Activated CD8-positive, alpha-beta memory T cell treated with anti-CD3 and anti-CD28 coated beads for 24 hours (primary cell): ENCODE measurements at regions not wholly inside any gene's neighbourhood (a gene's known extent, or its start where the extent isn't known, plus 50 kb on each side); places are given as distances from the start of the nearest gene placed in this dataset.
A peak's percentile ranks its signal among the peaks of the same experiment; 100 is the strongest.
"Not testable (repeated sequence)": the region's sequence is repeated elsewhere in the genome, so short reads cannot be mapped to it uniquely, and the experiment has no call there.

Experiments used
- DNase-seq: peaks from one replicate; pipeline ENCODE4 v3.0.0-alpha.2; 2020

DNA sequence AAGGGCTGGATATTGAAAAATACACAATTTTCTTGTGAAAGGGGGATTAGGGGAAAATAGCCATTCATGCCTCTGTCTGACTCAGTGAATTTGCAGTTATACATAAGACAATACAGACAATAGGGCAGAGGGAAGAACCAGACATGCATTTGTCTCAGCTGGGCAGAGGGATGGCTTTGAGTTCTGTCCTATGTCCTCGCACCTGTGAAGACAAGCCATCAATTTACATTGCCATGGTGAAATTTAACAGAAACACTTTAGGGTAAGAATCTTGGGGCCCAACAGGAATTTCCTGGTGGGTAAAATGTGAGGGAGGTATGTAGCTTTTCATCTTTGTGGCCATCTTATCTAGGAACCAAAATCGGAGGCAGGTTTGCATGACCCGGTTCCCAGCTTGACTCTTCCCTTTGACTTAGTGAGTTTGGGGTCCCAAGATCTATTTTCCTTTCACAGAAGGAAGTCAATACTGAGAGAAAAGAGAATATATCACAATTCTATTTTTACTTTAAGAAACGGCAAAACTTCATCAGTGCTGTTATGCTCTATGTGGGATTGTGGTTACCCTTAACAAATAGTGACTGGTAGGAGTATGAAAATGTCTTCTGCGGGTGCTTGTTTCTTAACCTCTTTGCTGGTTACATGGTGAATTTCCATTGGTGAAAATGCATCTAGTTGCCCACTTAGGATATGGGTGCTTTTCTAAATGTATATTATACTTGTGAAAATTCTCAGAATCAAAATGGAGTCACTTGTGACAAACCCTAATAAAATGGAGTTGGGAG is 221.8 kb downstream of the SPP2 start:
- peak; percentile 55 for DNase-seq

DNA sequence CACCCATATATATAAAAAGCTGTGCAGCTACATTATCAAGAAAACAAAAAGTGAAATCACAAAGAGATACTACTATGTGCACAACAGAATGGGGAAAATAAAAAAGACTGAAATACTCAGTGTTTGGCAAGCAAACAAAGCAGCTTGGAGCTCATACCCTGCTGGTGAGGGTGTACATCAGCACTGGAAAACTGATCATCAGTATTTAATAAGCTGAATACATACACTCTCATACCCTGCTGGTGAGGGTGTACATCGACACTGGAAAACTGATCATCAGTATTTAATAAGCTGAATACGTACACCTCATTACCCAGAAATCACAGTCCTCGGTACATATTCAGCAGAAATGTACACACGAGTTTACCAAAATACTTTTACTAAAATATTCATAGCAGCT is 220.8 kb downstream of the SPP2 start:
- no peak for DNase-seq

DNA sequence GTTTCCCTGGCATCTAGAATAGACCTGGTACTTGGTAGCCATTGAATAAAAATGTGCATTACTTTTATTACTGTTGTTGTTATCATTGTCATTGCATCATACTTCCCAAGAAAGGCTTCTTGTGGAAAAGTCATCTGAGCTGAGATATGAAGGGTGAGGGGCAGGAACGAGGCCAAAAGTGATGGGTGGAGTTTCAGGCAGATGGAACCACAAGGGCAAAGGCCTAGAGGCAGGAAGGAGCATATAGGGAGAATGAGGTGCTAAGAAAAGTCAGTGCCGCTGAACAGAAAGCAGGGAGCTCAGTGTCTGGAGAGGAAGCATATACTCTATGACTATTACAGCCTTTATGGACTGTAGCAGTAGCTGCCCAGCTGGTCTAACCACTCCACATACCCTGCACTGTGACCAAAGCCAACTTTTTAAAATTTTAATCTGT is 219.3 kb downstream of the SPP2 start:
- DNase-seq = peak; percentile 41

DNA sequence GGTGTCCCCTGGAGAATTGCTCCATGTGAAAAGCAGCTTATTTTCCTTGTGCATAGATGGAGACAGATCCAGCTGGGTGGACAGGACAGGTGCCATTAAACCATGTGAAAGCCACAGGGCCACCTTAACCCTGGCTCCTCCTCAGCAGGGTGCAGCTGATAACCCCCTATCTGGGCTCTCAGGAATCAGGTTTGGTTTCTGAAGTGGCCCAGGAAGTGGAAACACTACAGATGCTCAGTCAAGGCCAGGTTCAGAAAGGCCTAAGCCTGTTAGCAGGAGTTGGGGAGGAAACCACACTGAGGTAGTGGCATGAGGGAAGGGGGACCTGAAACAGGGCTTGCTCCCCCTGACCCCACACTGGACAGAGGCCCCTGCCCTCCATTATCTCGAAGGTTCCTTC is 217.0 kb downstream of the SPP2 start:
- peak; percentile 54 for DNase-seq

DNA sequence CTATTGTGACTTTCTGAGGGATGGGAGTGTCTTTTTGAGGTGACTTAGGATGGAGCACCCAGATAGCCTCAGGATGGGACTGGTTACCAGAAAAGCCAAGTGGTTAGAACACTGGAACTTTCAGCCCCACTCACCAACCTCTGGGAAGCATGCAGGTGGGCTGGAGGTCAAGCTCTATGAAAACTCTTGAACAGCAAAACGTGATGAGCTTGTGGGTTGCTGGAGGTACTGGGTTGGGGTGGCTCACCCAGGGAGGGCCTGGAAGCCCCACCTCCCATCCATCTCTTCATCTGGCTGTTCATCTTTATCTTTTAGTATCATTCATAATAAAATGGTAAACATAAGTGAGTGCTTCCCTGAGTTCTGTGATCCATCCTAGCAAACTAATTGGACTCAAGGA is 216.4 kb downstream of the SPP2 start:
- DNase-seq = peak; percentile 30

DNA sequence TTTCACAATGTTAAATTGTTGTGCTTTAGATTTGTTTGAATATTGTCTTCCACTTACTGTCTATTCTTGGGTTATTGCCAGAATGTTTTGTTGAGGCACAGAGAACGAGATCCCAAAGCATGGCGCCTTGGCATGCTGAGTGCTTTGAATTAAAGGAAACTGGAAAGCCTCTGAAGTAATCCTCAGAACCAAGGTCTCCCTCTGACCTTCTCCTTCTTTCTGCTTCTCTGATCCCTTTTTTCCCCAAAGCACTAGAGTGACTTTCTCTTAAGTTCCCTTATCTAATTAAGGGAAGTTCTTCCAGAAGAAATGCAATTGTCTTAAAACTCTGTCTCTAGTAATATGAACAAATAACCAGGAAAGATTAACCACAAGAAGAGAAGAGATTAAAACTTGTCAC is 214.7 kb downstream of the SPP2 start:
- no peak for DNase-seq

DNA sequence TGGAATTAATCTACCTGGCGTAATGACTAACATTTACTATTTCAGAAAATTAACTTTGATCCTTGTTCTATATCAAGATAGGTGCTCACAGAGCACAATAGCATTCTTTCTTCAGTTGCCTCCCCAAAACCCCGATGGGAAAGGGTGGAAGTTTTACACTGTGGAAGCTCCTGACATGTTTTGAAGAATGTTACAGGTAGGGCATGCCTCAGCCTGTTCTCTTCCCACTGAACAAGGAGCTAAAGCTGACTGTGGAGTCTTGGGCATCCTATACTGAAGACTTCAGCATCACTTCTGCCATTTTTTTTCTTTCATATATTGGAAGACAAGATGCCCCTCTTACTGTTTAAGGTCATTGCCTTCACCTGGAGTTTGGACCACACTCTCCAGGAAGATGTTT is 211.2 kb downstream of the SPP2 start:
- no peak for DNase-seq

DNA sequence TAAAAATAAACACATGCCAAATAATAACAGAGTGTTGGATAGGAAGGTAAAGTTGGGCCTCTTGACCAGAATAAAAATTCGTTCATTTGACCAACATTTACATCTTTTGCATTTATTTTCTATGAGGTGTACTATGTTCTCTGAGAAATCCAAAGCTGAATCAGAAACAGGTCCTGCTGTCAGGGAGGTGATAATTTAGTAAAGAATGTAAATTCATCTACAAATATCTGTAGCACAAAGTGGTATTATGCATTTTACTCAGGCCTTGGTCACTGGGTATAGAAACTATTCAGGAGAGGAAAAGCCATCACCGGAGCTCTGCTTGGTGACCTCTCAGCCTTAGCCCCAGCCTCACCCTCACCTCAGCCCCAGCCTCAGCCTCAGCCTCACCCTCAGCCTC is 208.9 kb downstream of the SPP2 start:
- no peak for DNase-seq

DNA sequence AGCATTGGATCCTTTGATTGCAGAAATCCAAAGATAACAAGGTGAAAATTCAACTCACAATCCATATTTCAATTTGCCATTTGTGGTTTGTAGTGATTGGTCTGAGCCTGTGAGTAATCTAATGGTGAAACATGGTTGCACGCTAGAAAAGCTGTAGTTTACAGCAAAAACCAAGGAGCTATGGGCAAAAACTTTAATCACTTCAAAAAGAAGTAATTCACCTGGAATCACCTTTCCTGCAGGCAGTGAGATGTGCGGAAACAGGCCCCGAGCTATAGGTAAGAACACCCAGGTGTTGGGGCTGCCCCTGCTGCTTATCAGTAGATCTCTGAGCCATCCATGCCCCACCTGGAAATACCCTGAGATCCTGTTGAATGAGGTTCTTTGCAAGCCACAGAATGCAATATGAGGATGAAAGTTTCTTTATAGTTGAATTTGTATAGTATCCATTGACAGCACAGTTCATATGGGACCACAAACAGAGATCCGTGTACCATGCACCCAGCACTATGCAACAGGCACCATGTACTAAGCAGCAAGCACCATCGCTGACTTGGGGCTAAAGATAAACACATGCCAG is 208.2 kb downstream of the SPP2 start:
- DNase-seq = no peak

DNA sequence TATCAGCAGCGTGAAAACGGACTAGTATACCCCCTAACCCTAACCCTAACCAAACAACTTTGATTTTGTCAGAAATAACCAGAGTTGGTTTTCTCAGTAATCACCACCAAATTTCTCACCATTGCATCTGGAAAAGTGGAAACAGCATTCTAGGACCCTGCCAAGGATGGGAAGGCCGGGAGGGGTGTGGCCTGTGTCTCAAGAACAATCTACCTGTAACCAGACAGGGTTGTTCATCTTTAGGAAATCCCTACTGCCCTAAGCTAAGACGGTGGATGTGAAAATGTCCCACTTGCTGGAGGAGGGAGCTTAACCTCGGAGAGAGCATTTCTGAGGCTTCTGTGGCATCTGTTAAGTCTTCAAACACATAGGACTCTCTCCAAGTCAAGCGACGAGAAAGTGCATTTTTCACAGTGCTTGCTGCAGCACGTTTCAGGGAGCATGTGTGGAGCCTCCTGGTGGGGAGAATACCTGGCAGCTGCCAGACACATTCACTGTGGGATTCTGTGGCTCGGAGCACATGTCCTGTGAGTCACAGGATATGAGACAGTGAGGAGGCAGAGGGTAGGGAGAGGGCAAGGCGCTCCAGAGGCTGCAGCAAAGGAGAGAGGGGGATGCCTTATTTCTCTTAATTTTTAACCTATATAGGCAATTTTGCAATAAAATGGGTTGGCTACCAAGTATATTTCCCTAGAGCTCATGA is 207.5 kb downstream of the SPP2 start:
- DNase-seq = no peak

DNA sequence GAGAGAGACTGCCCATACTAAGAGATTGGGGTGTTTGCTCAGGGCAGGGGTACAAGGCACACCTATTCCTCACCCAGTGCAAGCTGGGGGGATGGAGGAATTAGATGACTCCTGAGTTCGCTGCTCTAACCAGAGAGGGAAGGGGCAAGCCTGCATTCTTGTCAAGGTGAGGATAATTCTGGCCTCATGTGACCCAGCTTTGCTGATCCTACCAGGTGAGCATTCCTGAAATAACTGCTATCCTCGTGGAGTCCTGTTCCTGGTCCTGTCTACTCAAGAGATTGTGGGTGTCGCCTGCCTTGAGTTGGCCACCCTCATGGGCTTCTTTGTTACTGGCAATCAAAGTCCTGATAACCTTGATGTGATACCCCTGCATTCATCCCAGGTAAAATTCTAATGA is 206.0 kb downstream of the SPP2 start:
- no peak for DNase-seq

DNA sequence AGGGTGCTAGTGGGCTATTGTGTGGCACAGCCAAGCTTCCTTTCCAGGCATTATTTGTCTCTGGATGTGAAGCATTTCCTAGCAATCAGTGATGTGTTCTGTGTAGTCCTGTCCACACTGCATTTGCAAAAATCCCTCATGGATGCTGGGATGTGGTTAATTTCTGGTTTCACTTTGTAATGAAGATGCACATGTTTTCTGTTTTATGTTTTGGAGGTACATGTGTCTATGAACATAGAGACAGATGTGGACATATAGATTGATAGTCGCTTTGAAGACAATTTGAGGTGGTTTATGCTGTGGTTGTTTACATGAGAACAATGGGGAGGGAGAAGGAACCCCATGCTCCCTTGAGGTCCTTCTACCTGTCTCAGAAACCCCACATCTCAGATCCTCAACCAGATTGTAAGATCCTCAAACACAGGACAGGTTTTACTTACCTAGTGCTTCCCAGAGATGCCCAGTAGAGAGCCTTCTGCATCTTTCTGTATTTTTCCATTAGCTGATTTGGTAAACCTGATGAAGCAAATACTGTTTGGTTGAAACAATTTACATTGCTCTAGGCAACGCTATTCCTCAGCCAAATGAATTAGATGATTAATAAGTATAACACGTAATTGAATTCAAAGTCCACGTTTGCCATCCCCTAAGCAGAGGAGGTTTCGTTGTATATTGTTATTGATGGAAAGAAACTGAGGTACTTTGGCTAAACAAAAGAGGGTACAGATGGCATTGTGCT is 204.4 kb downstream of the SPP2 start:
- no peak for DNase-seq

DNA sequence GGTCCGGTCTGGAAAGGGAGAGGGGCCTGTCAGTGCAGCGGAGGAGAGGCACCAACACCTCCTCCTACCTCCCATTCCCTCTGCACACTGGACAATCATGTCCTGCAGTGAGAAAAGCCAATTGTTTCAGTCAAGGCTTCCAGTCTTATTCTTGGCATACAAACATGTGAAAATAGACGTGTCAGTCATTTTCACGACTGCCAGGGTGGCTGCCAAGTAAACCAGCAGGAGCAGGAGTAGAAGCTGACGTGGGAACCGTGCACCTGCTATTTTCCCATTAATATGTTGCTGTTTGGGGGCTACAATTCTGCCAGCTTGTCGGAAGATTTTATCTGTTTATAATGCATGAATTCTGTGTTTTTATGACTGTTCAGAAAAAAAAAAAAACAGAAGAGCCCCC is 202.3 kb downstream of the SPP2 start:
- no peak for DNase-seq

DNA sequence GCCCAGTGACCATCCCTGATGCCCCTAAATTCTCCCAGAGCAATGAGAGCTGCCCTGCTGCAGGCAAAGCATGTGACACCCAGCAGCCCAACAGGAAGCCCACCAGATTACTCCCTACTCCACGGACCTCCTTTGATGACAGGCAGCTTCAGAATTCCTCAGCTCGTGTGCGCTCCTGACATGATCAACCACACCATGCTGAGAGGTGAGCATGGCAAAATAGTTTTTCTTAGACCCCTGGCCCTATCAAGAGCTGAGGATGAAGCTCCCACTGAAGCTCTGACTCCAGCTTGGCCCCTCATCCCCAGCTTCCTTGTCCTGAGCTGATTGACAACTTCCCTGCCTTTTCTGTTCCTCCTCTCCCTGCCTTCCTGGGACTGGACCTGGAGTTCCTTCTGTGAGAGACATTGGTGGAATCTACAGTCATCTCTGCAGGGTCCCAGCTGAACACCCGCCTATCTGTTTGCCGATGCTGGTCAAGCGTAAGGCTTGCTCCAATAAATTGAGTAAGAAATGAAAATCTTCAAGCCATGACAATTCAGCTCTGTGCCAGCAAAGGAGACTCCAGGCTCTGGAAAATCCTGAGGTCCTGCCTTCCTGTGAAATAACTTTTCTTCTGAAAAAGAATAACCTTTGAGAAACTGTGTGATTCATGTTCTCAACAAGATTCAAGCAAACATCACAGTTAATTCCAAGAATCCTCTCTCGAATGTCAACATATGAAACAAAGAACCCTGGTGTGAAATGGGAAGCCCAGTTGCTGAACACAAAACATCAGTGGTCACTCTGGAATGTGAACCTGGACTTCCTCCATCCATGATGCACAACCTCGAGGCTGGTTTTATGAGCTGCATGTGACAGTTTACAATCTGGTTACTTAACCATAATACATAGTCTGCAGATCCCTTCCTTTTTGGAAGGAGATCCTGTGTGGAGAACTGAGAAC is 201.1 kb downstream of the SPP2 start:
- no peak for DNase-seq

DNA sequence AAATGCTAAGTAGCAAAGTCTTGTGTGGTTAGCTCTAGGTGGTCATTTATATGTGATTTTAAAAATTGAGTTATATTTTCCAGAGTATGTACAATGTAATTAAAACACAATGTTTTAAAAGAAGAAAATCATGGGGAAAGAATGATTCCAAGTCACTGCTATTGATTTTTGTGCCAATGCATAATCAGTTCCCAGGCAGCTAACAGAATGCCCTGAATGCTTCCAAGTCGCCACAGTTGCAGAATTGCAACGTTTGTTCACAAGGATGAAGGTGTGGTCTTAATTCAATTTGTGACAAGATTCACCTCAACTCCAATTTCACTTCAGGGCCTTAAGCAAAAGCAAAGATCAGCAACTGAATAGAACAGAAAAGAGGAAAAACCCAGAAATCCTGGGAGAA is 200.4 kb downstream of the SPP2 start:
- DNase-seq = no peak

DNA sequence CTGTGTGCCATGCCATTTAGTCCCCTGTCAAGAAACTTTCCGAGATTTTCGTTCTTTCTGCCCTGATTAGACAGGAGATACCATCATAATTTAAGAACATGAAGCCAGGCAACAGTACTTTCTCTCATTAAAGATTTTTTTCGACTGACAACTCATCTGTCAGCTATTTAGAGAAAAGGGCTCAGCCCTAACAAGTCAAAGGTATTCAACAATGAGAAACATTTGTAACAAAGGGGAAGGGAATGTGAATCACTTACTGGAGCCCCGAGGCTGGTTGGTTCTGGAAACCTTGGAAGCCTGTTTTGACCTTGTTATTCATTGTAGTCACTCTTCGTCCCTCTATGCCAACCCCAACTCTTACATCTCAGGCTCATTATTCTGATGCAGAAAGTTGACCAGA is 199.4 kb downstream of the SPP2 start:
- DNase-seq = no peak

DNA sequence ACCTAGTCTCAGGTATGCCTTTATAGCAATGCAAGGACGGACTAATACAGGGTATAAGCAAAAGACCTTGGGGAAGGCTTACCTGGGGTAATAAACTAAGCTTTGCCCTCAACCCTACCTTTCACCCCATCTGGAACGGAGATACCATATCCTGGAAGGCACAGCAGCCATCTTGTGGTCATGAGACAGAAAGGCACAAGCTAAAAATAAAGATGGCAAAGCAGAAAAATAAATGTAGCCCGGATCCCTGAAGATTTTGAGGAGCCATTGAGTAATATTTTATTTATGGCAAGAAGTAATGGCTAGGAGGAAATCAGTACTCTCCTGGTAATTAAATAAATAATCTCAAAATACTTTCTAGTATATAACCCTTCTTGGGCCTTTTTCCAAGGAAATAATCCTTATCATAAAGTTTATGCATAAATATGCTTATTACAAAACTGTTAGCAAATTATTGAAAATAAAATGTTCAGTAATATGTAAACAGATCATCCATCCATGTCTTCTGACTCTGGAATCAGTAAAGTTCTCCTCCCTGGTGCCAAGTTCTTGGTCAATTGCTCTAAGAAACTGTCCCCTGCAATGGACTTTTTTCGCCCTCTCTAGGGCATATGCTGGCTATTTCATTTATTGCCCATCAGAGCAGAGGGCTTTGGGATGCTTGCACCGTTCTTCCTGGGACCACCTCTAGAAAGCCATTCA is 198.7 kb downstream of the SPP2 start:
- DNase-seq = no peak

DNA sequence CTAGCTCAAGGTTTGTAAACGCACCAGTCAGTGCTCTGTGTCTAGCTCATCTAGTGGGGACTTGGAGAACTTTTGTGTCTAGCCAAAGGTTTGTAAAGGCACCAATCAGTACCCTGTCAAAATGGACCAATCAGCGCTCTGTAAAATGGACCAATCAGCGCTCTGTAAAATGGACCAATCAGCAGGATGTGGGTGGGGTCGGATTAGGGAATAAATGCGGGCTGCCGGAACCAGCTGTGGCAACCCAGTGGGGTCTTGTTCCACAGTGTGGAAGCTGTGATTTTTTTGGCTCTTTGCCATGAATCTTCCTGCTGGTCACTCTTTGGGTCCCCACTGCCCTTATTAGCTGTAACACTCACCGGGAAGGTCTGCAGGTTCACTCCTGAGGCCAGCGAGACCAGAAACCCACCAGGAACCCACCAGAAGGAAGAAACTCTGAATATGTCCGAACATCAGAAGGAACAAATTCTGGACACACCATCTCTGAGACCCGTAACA is 197.8 kb downstream of the SPP2 start:
- not testable (repeated sequence) for DNase-seq

DNA sequence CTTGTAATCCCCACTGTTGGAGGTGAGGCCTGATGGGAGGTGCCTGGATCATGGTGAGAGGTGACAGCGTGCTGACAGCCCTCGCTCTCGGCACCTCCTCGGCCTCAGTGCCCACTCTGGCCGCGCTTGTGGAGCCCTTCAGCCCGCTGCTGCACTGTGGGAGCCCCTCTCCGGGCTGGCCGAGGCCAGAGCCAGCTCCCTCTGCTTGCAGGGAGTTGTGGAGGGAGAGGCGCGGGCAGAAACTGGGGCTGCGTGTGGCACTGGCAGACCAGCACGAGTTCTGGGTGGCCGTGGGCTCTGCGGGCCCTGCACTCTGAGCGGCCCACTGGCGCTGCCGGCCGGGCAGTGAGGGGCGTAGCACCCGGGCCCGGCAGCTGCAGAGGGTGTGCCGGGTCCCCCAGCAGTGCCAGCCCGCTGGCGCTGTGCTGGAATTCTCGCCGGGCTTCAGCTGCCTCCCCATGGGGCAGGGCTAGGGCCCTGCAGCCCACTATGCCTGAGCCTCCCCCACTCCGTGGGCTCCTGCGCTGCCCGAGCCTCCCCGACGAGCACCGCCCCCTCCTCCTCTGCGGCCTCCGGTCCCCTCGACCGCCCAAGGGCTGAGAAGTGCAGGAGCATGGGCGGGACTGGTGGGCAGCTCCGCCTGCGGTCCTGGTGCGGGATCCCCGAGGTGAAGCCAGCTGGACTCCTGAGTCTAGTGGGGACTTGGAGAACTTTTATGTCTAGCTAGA is 197.1 kb downstream of the SPP2 start:
- no peak for DNase-seq

DNA sequence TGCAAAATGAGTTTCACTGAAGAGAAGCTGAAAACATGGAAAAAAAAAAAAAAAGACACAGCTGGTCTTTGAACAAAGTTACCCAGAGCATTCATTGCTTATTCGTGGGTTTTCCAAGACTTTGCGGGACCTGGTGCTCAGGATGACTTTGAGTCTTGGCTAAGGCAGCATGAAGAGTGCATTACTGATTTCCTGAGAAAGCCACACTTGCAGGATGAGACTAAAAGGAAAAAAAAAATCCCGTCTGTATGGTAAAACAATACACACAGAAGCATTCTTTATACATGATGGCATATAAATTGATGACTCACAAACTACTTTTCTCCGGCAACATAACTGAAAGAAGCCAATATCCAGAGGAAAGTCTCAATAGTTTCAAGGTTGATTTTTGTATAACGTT is 195.4 kb downstream of the SPP2 start:
- DNase-seq = no peak
